GM13977 (cell line): ENCODE measurements at regions not wholly inside any gene's neighbourhood (a gene's known extent, or its start where the extent isn't known, plus 50 kb on each side); places are given as distances from the start of the nearest gene placed in this dataset.

Experiments
- DNase-seq: peaks from one replicate; pipeline ENCODE4 v3.0.0; 2012; ENCODE audit warnings: low spot score
- CTCF ChIP-seq: IDR thresholded peaks from 2 replicates; pipeline ENCODE4 v1.5.1; 2012; ENCODE audit warnings: mild to moderate bottlenecking, control low read depth; ENCODE audit not compliant: insufficient read depth; ENCODE audit errors: extremely low read depth, missing control alignments
- in situ Hi-C: fragments of 300-500 bp; cut with MboI; formaldehyde crosslinking; loops from one replicate; pipeline ENCODE4 v1.12.0; 2022; ENCODE audit warnings: low sequenced_read_pairs, low pct_unique_long_range_greater_than_20kb, mixed read lengths, inconsistent platforms; ENCODE audit not compliant: unreplicated experiment

GRCh38 chr6:156242206-156242605 is 535.0 kb upstream of the ARID1B start:
- no peak for DNase-seq
- in situ Hi-C loops = no loop called here
- TF ChIP-seq CTCF = no peak

GRCh38 chr6:156231026-156231765 is 546.0 kb upstream of the ARID1B start:
- no peak for DNase-seq
- TF ChIP-seq CTCF = no peak
- in situ Hi-C loops = no loop called here

- no peak for TF ChIP-seq CTCF
- no peak for DNase-seq
- in situ Hi-C loops = no loop called here
Observed at GRCh38 chr6:156219973-156220372, 557.2 kb upstream of the ARID1B start.

GRCh38 chr6:156205678-156206077 is 571.5 kb upstream of the ARID1B start:
- DNase-seq = no peak
- in situ Hi-C loops = no loop called here
- no peak for TF ChIP-seq CTCF

- TF ChIP-seq CTCF = no peak
- in situ Hi-C loops = no loop called here
- DNase-seq = no peak
Observed at GRCh38 chr6:156199182-156199581, 578.0 kb upstream of the ARID1B start.

- in situ Hi-C loops = no loop called here
- DNase-seq = no peak
- no peak for TF ChIP-seq CTCF
Observed at GRCh38 chr6:156197513-156197912, 579.7 kb upstream of the ARID1B start.
